ENCODE measurements at regions not wholly inside any gene's neighbourhood (a gene's known extent, or its start where the extent isn't known, plus 50 kb on each side); places are given as distances from the start of the nearest gene placed in this dataset.

DNA sequence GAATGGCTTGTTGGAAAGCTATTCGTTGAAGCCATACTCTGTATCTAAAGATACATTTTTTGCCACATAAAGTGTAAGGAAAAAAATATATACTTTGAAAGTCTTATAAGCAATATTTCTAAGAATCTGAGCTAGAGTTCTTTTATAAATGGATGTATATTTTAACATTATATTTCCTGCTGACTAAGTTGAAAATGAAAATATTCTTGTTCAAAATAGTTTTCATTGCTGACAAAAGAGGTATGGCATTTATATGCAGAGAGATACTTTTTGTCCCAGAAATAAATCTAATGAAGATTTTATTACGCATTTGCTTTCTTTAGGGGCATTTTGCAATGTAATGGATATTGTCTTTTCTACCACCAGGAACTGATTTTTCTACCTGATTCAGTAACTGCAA lies 834.9 kb downstream of the LRFN5 start:
- no peaks in the 10 kb centered on the region for H3K4me1 Mint-ChIP-seq (ENCODE audit: low read depth)
- DNase-seq: no peak
- no peak for TF ChIP-seq CTCF (IDR thresholded peaks at IDR 0.05)
- H3K4me3 Mint-ChIP-seq: no peak overlapping the region
- H3K36me3 Mint-ChIP-seq (ENCODE audit: low read depth): no peaks in the 10 kb centered on the region
- H3K27ac Mint-ChIP-seq: no peak overlapping the region
- peaks cover 6% of the 10 kb centered on the region for H3K9me3 Mint-ChIP-seq
- H3K27me3 Mint-ChIP-seq (ENCODE audit: insufficient read depth): no peaks in the 10 kb centered on the region

GRCh38 chr14:42437809-42438208 lies 831.1 kb downstream of the LRFN5 start:
- Mint-ChIP-seq H3K36me3 (ENCODE audit: low read depth) (no peaks in the 10 kb centered on the region), H3K9me3 (peaks cover 26% of the 10 kb centered on the region), H3K4me1 (ENCODE audit: low read depth) (no peaks in the 10 kb centered on the region), H3K4me3 (no peak overlapping the region), H3K27ac (no peak overlapping the region), H3K27me3 (ENCODE audit: insufficient read depth) (no peaks in the 10 kb centered on the region)
- no peak for TF ChIP-seq CTCF (IDR thresholded peaks at IDR 0.05)
- DNase-seq: no peak

DNA sequence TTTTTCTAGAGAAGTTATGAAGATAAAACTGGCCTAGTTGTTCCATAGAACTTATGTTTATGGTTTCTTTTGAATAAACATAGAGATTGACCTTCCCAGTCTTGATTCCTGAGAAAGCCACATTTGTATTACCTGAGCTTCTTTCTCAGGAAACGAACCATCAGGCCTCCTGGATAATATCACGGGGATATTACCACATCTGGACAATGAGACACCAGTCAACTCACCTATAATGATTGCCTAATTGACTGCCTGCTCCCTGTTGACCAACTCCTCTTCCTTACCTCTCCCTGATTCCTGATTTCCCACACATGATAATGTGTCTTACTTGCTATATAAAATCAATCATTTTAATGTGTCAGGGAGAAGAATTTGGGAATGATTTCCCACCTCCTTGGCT lies 822.7 kb downstream of the LRFN5 start:
- no peak overlapping the region for H3K27ac Mint-ChIP-seq
- no peak for TF ChIP-seq CTCF (IDR thresholded peaks at IDR 0.05)
- H3K4me1 Mint-ChIP-seq (ENCODE audit: low read depth): no peaks in the 10 kb centered on the region

GRCh38 chr14:42428996-42429395 lies 822.3 kb downstream of the LRFN5 start:
- no peaks in the 10 kb centered on the region for H3K4me1 Mint-ChIP-seq (ENCODE audit: low read depth)
- peaks cover 35% of the 10 kb centered on the region for H3K9me3 Mint-ChIP-seq
- H3K27ac Mint-ChIP-seq: no peak overlapping the region
- H3K36me3 Mint-ChIP-seq (ENCODE audit: low read depth): no peaks in the 10 kb centered on the region
- TF ChIP-seq CTCF (IDR thresholded peaks at IDR 0.05): no peak
- no peak overlapping the region for H3K4me3 Mint-ChIP-seq
- no peaks in the 10 kb centered on the region; the same call in 1 of the 2 replicates for H3K27me3 Mint-ChIP-seq (ENCODE audit: insufficient read depth)
- no peak for DNase-seq

More for the DNA sequence above, 822.7 kb downstream of the LRFN5 start:
- Mint-ChIP-seq H3K27me3 (ENCODE audit: insufficient read depth) (no peaks in the 10 kb centered on the region; the same call in 1 of the 2 replicates), H3K4me3 (no peak overlapping the region), H3K9me3 (peaks cover 36% of the 10 kb centered on the region), H3K36me3 (ENCODE audit: low read depth) (no peaks in the 10 kb centered on the region)
- no peak for DNase-seq

GRCh38 chr14:42424501-42424900 lies 817.8 kb downstream of the LRFN5 start:
- no peaks in the 10 kb centered on the region for H3K36me3 Mint-ChIP-seq (ENCODE audit: low read depth)
- no peak overlapping the region for H3K27ac Mint-ChIP-seq
- H3K9me3 Mint-ChIP-seq: peaks cover 16% of the 10 kb centered on the region; the same call in 1 of the 2 replicates
- H3K4me3 Mint-ChIP-seq: no peak overlapping the region
- H3K4me1 Mint-ChIP-seq (ENCODE audit: low read depth): no peaks in the 10 kb centered on the region
- no peak for DNase-seq
- H3K27me3 Mint-ChIP-seq (ENCODE audit: insufficient read depth): no peaks in the 10 kb centered on the region
- TF ChIP-seq CTCF (IDR thresholded peaks at IDR 0.05): no peak

Data from HFFc6 (cell line).